ENCODE measurements at regions not wholly inside any gene's neighbourhood (a gene's known extent, or its start where the extent isn't known, plus 50 kb on each side); places are given as distances from the start of the nearest gene placed in this dataset.

- intact Hi-C loops (cut with micrococcal nuclease): no loop called here
- no peak for FAIRE-seq
- no TSS peak for BruUV-seq (replicated peaks)
- CTCF ChIA-PET: no interaction called here
- no peaks in the 10 kb centered on the region for H3K4me1 ChIP-seq (ENCODE audit: control insufficient read depth, extremely low read depth, insufficient read depth, low read length)
- H3K79me2 ChIP-seq (ENCODE audit: control insufficient read depth, insufficient read depth, low read length): no peaks in the 10 kb centered on the region
- H2AFZ ChIP-seq (ENCODE audit: low read depth, low read length): no peak overlapping the region
- no peak for DNase-seq (ENCODE audit: low read depth, low spot score)
- peaks cover 2% of the 10 kb centered on the region for H3K9me3 ChIP-seq (replicated peaks; ENCODE audit: control insufficient read depth, insufficient read depth, low read length)
- no peaks in the 10 kb centered on the region for H3K36me3 ChIP-seq (ENCODE audit: control insufficient read depth in 2 of 2, extremely low read depth in 1 of 2, insufficient read depth in 2 of 2, low read length in 2 of 2)
- no peaks in the 10 kb centered on the region for H3K27me3 ChIP-seq (ENCODE audit: control insufficient read depth in 2 of 2, insufficient read depth in 2 of 2, low read length in 2 of 2)
- H3K9me1 ChIP-seq (replicated peaks; ENCODE audit: control insufficient read depth, extremely low read depth, insufficient read depth, low read length): no peaks in the 10 kb centered on the region
- dilution Hi-C loops (cut with MboI; ENCODE audit: extremely low pct_ligation_motif_present, low sequenced_read_pairs): no loop called here
- H4K20me1 ChIP-seq (replicated peaks; ENCODE audit: control insufficient read depth, extremely low read depth, insufficient read depth, low read length): no peaks in the 10 kb centered on the region
- H3K9ac ChIP-seq (replicated peaks; ENCODE audit: extremely low read depth, insufficient read depth, low read length): no peak overlapping the region
- no peak overlapping the region for H3K4me3 ChIP-seq (replicated peaks in 1 of 3; ENCODE audit: insufficient read depth in 1 of 3, low read depth in 1 of 3, low read length in 3 of 3)
- no peak overlapping the region for H3K4me2 ChIP-seq (ENCODE audit: insufficient read depth, low read length)
- POLR2A ChIA-PET: no interaction called here
- no peak overlapping the region for H3K27ac ChIP-seq (ENCODE audit: insufficient read depth, low read depth, low read length)
- TF ChIP-seq FOS (IDR thresholded peaks at IDR 0.05; ENCODE audit: borderline replicate concordance, insufficient read depth, low read length): no peak
- no peak for TF ChIP-seq JUN (IDR thresholded peaks at IDR 0.05; ENCODE audit: borderline replicate concordance, insufficient read depth, insufficient read length, low read depth)
- no peak for TF ChIP-seq CTCF (IDR thresholded peaks at IDR 0.05; ENCODE audit: extremely low read depth in 1 of 2, insufficient read depth in 1 of 2, low read depth in 1 of 2, low read length in 2 of 2)
- no peak for TF ChIP-seq MYC (IDR thresholded peaks at IDR 0.05; ENCODE audit: low read depth, low read length)
- no peak for TF ChIP-seq POLR2AphosphoS5 (IDR thresholded peaks at IDR 0.05; ENCODE audit: insufficient read depth, low read depth, low read length)
- no peak for TF ChIP-seq EZH2 (IDR thresholded peaks at IDR 0.05; ENCODE audit: borderline replicate concordance, low read depth, low read length, severe bottlenecking)
- TF ChIP-seq MAX (IDR thresholded peaks at IDR 0.05; ENCODE audit: insufficient read depth, insufficient read length): no peak
- TF ChIP-seq GATA2 (IDR thresholded peaks at IDR 0.05; ENCODE audit: insufficient read depth, insufficient read length, low read depth, low read length): no peak
- TF ChIP-seq POLR2A (IDR thresholded peaks at IDR 0.05; ENCODE audit: low read depth, low read length): no peak
Observed at GRCh38 chr9:30757723-30758122, 1626.7 kb upstream of the ACO1 start.
